Fibroblast of lung (primary cell): ENCODE measurements at regions not wholly inside any gene's neighbourhood (a gene's known extent, or its start where the extent isn't known, plus 50 kb on each side); places are given as distances from the start of the nearest gene placed in this dataset.

Experiments
- DNase-seq, 2 donors: peaks; one replicate each; pipeline versions ENCODE4 v3.0.0 to v3.0.0-alpha.2; 2010; ENCODE audit warnings: low read depth in 2 of 2
- H2AFZ ChIP-seq: 2 replicates; pipeline ENCODE4 v1.5.1; 2012; ENCODE audit warnings: low read length, control low read depth, inconsistent platforms
- H3K27ac ChIP-seq: 2 replicates; pipeline ENCODE4 v1.5.1; 2011; ENCODE audit warnings: low read length, control low read depth; ENCODE audit not compliant: insufficient read depth
- H3K27me3 ChIP-seq: 2 replicates; pipeline ENCODE4 v1.5.1; 2011; ENCODE audit warnings: mild to moderate bottlenecking, low read length; ENCODE audit not compliant: control insufficient read depth, insufficient read depth
- H3K36me3 ChIP-seq: 2 replicates; pipeline ENCODE4 v1.5.1; 2011; ENCODE audit warnings: low read length; ENCODE audit not compliant: control insufficient read depth, insufficient read depth
- H3K4me1 ChIP-seq: 2 replicates; pipeline ENCODE4 v1.5.1; 2011; ENCODE audit warnings: low read length; ENCODE audit not compliant: control insufficient read depth, insufficient read depth; ENCODE audit errors: extremely low read depth
- H3K4me2 ChIP-seq: 2 replicates; pipeline ENCODE4 v1.5.1; 2011; ENCODE audit warnings: low read length, control low read depth; ENCODE audit not compliant: insufficient read depth; ENCODE audit errors: extremely low read depth
- H3K4me3 ChIP-seq, 4 experiments: fragments of 200-600 bp in 1 of 4; sonication (generic) in 1 of 4; replicated peaks in 1 of 4; 2 replicates each; pipeline ENCODE4 v1.5.1; 2011 to 2016; ENCODE audit warnings: low read length in 4 of 4, low read depth in 3 of 4, mild to moderate bottlenecking in 3 of 4, control low read depth in 2 of 4, inconsistent platforms in 1 of 4, mixed read lengths in 1 of 4; ENCODE audit not compliant: insufficient read depth in 1 of 4; ENCODE audit errors: control extremely low read depth in 1 of 4
- H3K79me2 ChIP-seq: 2 replicates; pipeline ENCODE4 v1.5.1; 2012; ENCODE audit warnings: mild to moderate bottlenecking, low read length, inconsistent platforms; ENCODE audit not compliant: control insufficient read depth, insufficient read depth
- H3K9ac ChIP-seq: 2 replicates; pipeline ENCODE4 v1.5.1; 2011; ENCODE audit warnings: mild to moderate bottlenecking, low read length, control low read depth; ENCODE audit not compliant: insufficient read depth
- H3K9me3 ChIP-seq: 2 replicates; pipeline ENCODE4 v1.5.1; 2012; ENCODE audit warnings: low read depth, low read length; ENCODE audit not compliant: control insufficient read depth, insufficient read depth
- H4K20me1 ChIP-seq: 2 replicates; pipeline ENCODE4 v1.5.1; 2011; ENCODE audit warnings: low read length; ENCODE audit not compliant: control insufficient read depth, insufficient read depth; ENCODE audit errors: extremely low read depth
- EZH2 ChIP-seq: IDR thresholded peaks from 2 replicates; pipeline ENCODE4 v1.5.1; 2012; ENCODE audit warnings: low read length, control low read depth, mild to moderate bottlenecking; ENCODE audit errors: missing control alignments
- TF ChIP-seq, protein P1 (sequence below), 2 donors: IDR thresholded peaks in 1 of 2; conservative IDR thresholded peaks in 1 of 2; 1 replicate in 1 of 2; 2 replicates in 1 of 2; pipeline ENCODE4 v1.5.1; 2011 to 2012; ENCODE audit warnings: low read length in 2 of 2, control low read depth in 1 of 2, inconsistent platforms in 1 of 2, low read depth in 1 of 2, mild to moderate bottlenecking in 1 of 2

DNA sequence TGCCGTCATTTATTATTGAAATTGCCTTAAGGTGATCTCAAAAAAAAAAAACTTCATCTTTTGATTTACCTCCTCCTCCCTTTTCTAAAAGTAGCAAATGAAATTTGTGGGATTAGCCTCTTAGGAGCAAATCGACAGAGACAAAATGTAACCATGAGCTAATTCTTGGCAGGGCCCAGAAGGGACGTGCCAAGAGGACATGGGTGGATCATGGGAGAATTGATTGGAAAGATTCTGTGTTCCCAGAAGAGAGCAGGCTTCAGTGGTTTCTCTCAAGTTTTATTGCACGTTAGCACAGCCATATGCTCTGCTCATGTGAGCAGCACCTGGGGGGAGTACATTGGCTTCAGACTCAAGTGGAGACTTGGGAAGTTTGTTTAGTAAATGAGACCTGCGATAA, 394.6 kb downstream of the ELAVL2 start:
- Histone ChIP-seq H3K9ac (no peak overlapping the region), H2AFZ (no peak overlapping the region), H3K79me2 (no peaks in the 10 kb centered on the region), H3K4me2 (no peak overlapping the region), H3K36me3 (no peaks in the 10 kb centered on the region), H3K27me3 (no peaks in the 10 kb centered on the region), H3K9me3 (no peaks in the 10 kb centered on the region), H3K4me1 (no peaks in the 10 kb centered on the region), H3K27ac (no peak overlapping the region), H3K4me3 (no peak overlapping the region), H4K20me1 (no peaks in the 10 kb centered on the region)
- no peak for DNase-seq
- TF ChIP-seq, protein P1, sequence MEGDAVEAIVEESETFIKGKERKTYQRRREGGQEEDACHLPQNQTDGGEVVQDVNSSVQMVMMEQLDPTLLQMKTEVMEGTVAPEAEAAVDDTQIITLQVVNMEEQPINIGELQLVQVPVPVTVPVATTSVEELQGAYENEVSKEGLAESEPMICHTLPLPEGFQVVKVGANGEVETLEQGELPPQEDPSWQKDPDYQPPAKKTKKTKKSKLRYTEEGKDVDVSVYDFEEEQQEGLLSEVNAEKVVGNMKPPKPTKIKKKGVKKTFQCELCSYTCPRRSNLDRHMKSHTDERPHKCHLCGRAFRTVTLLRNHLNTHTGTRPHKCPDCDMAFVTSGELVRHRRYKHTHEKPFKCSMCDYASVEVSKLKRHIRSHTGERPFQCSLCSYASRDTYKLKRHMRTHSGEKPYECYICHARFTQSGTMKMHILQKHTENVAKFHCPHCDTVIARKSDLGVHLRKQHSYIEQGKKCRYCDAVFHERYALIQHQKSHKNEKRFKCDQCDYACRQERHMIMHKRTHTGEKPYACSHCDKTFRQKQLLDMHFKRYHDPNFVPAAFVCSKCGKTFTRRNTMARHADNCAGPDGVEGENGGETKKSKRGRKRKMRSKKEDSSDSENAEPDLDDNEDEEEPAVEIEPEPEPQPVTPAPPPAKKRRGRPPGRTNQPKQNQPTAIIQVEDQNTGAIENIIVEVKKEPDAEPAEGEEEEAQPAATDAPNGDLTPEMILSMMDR (conservative IDR thresholded peaks at IDR 0.05 in 1 of 2, IDR thresholded peaks at IDR 0.05 in 1 of 2; ENCODE audit: low read depth in 1 of 2, low read length in 2 of 2) = no peak
- TF ChIP-seq EZH2 = no peak

- no peaks in the 10 kb centered on the region for H3K9me3 ChIP-seq
- no peak for DNase-seq
- H3K9ac ChIP-seq = no peak overlapping the region
- no peak overlapping the region for H3K4me3 ChIP-seq
- H4K20me1 ChIP-seq = no peaks in the 10 kb centered on the region
- no peaks in the 10 kb centered on the region for H3K4me1 ChIP-seq
- no peaks in the 10 kb centered on the region for H3K27me3 ChIP-seq
- no peaks in the 10 kb centered on the region for H3K79me2 ChIP-seq
- no peak overlapping the region for H2AFZ ChIP-seq
- no peak overlapping the region for H3K4me2 ChIP-seq
- no peak overlapping the region for H3K27ac ChIP-seq
- H3K36me3 ChIP-seq = no peaks in the 10 kb centered on the region
- TF ChIP-seq EZH2 = no peak
- TF ChIP-seq, protein P1 (conservative IDR thresholded peaks at IDR 0.05 in 1 of 2, IDR thresholded peaks at IDR 0.05 in 1 of 2; ENCODE audit: low read depth in 1 of 2, low read length in 2 of 2) = no peak
Observed at GRCh38 chr9:23434654-23435053, 391.4 kb downstream of the ELAVL2 start.

DNA sequence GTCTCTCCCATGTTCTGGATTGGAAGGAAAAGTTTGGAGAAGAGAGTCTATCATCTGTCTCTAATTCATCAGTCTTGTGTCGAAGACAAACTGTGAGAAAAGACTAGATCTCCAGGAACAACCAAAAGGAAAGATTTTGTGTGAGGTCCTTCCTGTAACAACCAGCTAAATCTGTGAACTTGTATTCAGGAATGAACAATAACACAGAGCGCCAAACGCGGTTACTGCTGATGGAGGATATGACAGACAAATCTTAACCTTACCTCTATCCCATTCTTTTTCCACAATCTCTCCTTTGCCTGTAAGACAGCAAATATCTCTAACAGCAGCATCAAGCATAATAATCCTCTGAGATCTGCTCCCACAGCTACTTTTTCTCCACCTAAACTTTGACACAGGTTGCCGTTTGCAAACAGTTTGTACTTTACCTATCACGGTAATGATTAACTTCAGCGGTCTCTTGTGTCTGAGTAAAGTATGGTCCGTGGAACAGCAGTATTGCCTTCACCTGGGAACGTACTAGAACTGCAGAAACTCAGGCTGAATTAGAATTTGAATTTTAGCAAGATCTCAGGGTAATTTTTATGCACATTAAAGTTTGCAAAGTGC, 387.6 kb downstream of the ELAVL2 start:
- Histone ChIP-seq H3K36me3 (no peaks in the 10 kb centered on the region), H3K4me3 (no peak overlapping the region), H3K9me3 (no peaks in the 10 kb centered on the region), H3K27me3 (no peaks in the 10 kb centered on the region), H4K20me1 (no peaks in the 10 kb centered on the region), H3K79me2 (no peaks in the 10 kb centered on the region), H3K4me2 (no peak overlapping the region), H3K9ac (no peak overlapping the region), H2AFZ (no peak overlapping the region), H3K27ac (no peak overlapping the region), H3K4me1 (no peaks in the 10 kb centered on the region)
- TF ChIP-seq, protein P1 (conservative IDR thresholded peaks at IDR 0.05 in 1 of 2, IDR thresholded peaks at IDR 0.05 in 1 of 2; ENCODE audit: low read depth in 1 of 2, low read length in 2 of 2) = no peak
- TF ChIP-seq EZH2 = no peak
- DNase-seq = no peak
